Cardiac fibroblast (primary cell): ENCODE measurements at regions not wholly inside any gene's neighbourhood (a gene's known extent, or its start where the extent isn't known, plus 50 kb on each side); places are given as distances from the start of the nearest gene placed in this dataset.
A peak's percentile ranks its signal among the peaks of the same experiment; 100 is the strongest.

ENCODE experiments used
- DNase-seq, 2 donors: peaks; one replicate each; pipeline versions ENCODE4 v3.0.0 to v3.0.0-alpha.2; 2010; ENCODE audit warnings: low read depth in 2 of 2
- H3K4me3 ChIP-seq, 2 donors: replicated peaks in 1 of 2; 1 replicate in 1 of 2; 2 replicates in 1 of 2; pipeline ENCODE4 v1.5.1; 2011; ENCODE audit warnings: low read depth in 2 of 2, low read length in 2 of 2, mild to moderate bottlenecking in 2 of 2, moderate library complexity in 1 of 2
- CTCF ChIP-seq: IDR thresholded peaks from one replicate; pipeline ENCODE4 v1.5.1; 2011; ENCODE audit warnings: low read depth, mild to moderate bottlenecking, low read length, inconsistent platforms

GRCh38 chr5:105806596-105806995, 1864.1 kb downstream of the EFNA5 start:
- TF ChIP-seq CTCF, result no peak
- no peak overlapping the region for H3K4me3 ChIP-seq
- DNase-seq, result peak; percentile 11 to 41

GRCh38 chr5:105803431-105803830, 1867.3 kb downstream of the EFNA5 start:
- TF ChIP-seq CTCF, result no peak
- no peak overlapping the region for H3K4me3 ChIP-seq
- peak in 1 of 2 donors; percentile 16 for DNase-seq

GRCh38 chr5:105794578-105794977, 1876.2 kb downstream of the EFNA5 start:
- H3K4me3 ChIP-seq, result no peak overlapping the region
- DNase-seq, result no peak
- TF ChIP-seq CTCF, result no peak

GRCh38 chr5:105789246-105789645, 1881.5 kb downstream of the EFNA5 start:
- no peak for DNase-seq
- no peak for TF ChIP-seq CTCF
- no peak overlapping the region for H3K4me3 ChIP-seq

- no peak for TF ChIP-seq CTCF
- no peak for DNase-seq
- no peak overlapping the region for H3K4me3 ChIP-seq
Measured at GRCh38 chr5:105783811-105784210, 1886.9 kb downstream of the EFNA5 start.

- DNase-seq, result peak in 1 of 2 donors; percentile 29
- no peak overlapping the region for H3K4me3 ChIP-seq
- no peak for TF ChIP-seq CTCF
Measured at GRCh38 chr5:105782501-105782900, 1888.2 kb downstream of the EFNA5 start.

- no peak overlapping the region for H3K4me3 ChIP-seq
- no peak for DNase-seq
- no peak for TF ChIP-seq CTCF
Measured at GRCh38 chr5:105773241-105773640, 1897.5 kb downstream of the EFNA5 start.
